Caco-2 (cell line): ENCODE measurements at regions not wholly inside any gene's neighbourhood (a gene's known extent, or its start where the extent isn't known, plus 50 kb on each side); places are given as distances from the start of the nearest gene placed in this dataset.

Source experiments
- BruUV-seq: library from RNA; stranded (reverse); fragments of 400-500 nt; replicated peaks from 2 replicates; lab custom pipeline; 2021; lab: Mats Ljungman, UMichigan
- CTCF ChIA-PET: fragments of 300-600 bp; sonication (Branson Sonifier 250); formaldehyde crosslinking; loops from one replicate; lab custom pipeline; 2022; ENCODE audit warnings: antibody characterized with exemption; lab: Charles Lee
- POLR2A ChIA-PET: fragments of 300-600 bp; sonication (Branson Sonifier 250); formaldehyde crosslinking; loops from one replicate; lab custom pipeline; 2022; ENCODE audit warnings: antibody characterized with exemption; lab: Charles Lee
- DNase-seq, 2 experiments: peaks; one replicate each; pipeline versions ENCODE4 v3.0.0 to v3.0.0-alpha.2; 2020 to 2022
- H3K27me3 ChIP-seq: replicated peaks from 2 replicates; pipeline ENCODE4 v1.6.0; 2011; ENCODE audit warnings: low read length; ENCODE audit not compliant: control insufficient read depth, insufficient read depth
- H3K36me3 ChIP-seq: 2 replicates; pipeline ENCODE4 v1.5.1; 2011; ENCODE audit warnings: low read length; ENCODE audit not compliant: control insufficient read depth, insufficient read depth
- H3K4me1 ChIP-seq: fragments of 250-450 bp; sonication (Bioruptor Pico); 2 replicates; pipeline ENCODE4 v1.5.1; 2020; ENCODE audit warnings: mild to moderate bottlenecking
- H3K4me3 ChIP-seq: 2 replicates; pipeline ENCODE4 v1.5.1; 2011; ENCODE audit warnings: low read depth, mild to moderate bottlenecking, control low read depth, low read length
- H3K9me3 ChIP-seq: fragments of 250-450 bp; sonication (Bioruptor Pico); 2 replicates; pipeline ENCODE4 v1.5.1; 2020; ENCODE audit warnings: mild to moderate bottlenecking, moderate library complexity
- H3K27ac Mint-ChIP-seq: one replicate; pipeline ENCODE4 v1.8.0; 2022; ENCODE audit warnings: mixed read lengths; ENCODE audit not compliant: unreplicated experiment
- H3K27me3 Mint-ChIP-seq: one replicate; pipeline ENCODE4 v1.8.0; 2022; ENCODE audit warnings: mixed read lengths; ENCODE audit not compliant: insufficient read depth, unreplicated experiment
- H3K36me3 Mint-ChIP-seq: one replicate; pipeline ENCODE4 v1.8.0; 2022; ENCODE audit warnings: mild to moderate bottlenecking, mixed read lengths; ENCODE audit not compliant: insufficient read depth, unreplicated experiment
- H3K4me1 Mint-ChIP-seq: one replicate; pipeline ENCODE4 v1.8.0; 2022; ENCODE audit warnings: low read depth, mixed read lengths; ENCODE audit not compliant: unreplicated experiment
- H3K4me3 Mint-ChIP-seq: one replicate; pipeline ENCODE4 v1.8.0; 2022; ENCODE audit warnings: mild to moderate bottlenecking, moderate library complexity, mixed read lengths; ENCODE audit not compliant: unreplicated experiment
- H3K9me3 Mint-ChIP-seq: one replicate; pipeline ENCODE4 v1.8.0; 2022; ENCODE audit warnings: mixed read lengths; ENCODE audit not compliant: unreplicated experiment
- CTCF ChIP-seq, 2 experiments: fragments of 200-600 bp in 1 of 2; IDR thresholded peaks; 1 replicate in 1 of 2; 2 replicates in 1 of 2; pipeline versions ENCODE4 v1.5.1 to v1.8.0; 2011 to 2022; ENCODE audit warnings: antibody characterized with exemption in 1 of 2, control low read depth in 1 of 2, inconsistent platforms in 1 of 2, low read depth in 1 of 2, low read length in 1 of 2, mild to moderate bottlenecking in 1 of 2, moderate library complexity in 1 of 2; ENCODE audit not compliant: insufficient read depth in 1 of 2, severe bottlenecking in 1 of 2, unreplicated experiment in 1 of 2
- intact Hi-C: fragments of 100-400 bp; cut with micrococcal nuclease; formaldehyde crosslinking; loops from one replicate; pipeline ENCODE4 v1.10.0; 2022; ENCODE audit not compliant: unreplicated experiment

- ChIA-PET POLR2A (no interaction called here), CTCF (no interaction called here)
- no peak for DNase-seq
- no peaks in the 10 kb centered on the region for H3K36me3 ChIP-seq
- no peak overlapping the region for H3K27ac Mint-ChIP-seq
- peaks cover 4% of the 10 kb centered on the region for H3K27me3 Mint-ChIP-seq
- peaks cover 5% of the 10 kb centered on the region for H3K9me3 ChIP-seq
- H3K4me3 ChIP-seq, result no peak overlapping the region
- no peaks in the 10 kb centered on the region for H3K27me3 ChIP-seq
- no peak overlapping the region for H3K4me3 Mint-ChIP-seq
- TF ChIP-seq CTCF (IDR thresholded peaks at IDR 0.05; ENCODE audit: insufficient read depth in 1 of 2, low read depth in 1 of 2, low read length in 1 of 2, severe bottlenecking in 1 of 2, unreplicated experiment in 1 of 2), result no peak
- H3K4me1 Mint-ChIP-seq, result no peaks in the 10 kb centered on the region
- H3K9me3 Mint-ChIP-seq, result peaks cover 35% of the 10 kb centered on the region
- no TSS peak for BruUV-seq
- no peaks in the 10 kb centered on the region for H3K4me1 ChIP-seq
- intact Hi-C loops, result no loop called here
- H3K36me3 Mint-ChIP-seq, result no peaks in the 10 kb centered on the region
Observed at GRCh38 chr9:6160579-6160978, 55.0 kb upstream of the IL33 start.

- no TSS peak for BruUV-seq
- H3K36me3 Mint-ChIP-seq, result no peaks in the 10 kb centered on the region
- intact Hi-C loops, result no loop called here
- H3K9me3 Mint-ChIP-seq, result no peaks in the 10 kb centered on the region
- CTCF ChIA-PET, result no interaction called here
- no peaks in the 10 kb centered on the region for H3K9me3 ChIP-seq
- H3K4me1 Mint-ChIP-seq, result no peaks in the 10 kb centered on the region
- no peak for TF ChIP-seq CTCF (IDR thresholded peaks at IDR 0.05; ENCODE audit: insufficient read depth in 1 of 2, low read depth in 1 of 2, low read length in 1 of 2, severe bottlenecking in 1 of 2, unreplicated experiment in 1 of 2)
- no peak overlapping the region for H3K4me3 Mint-ChIP-seq
- H3K27me3 Mint-ChIP-seq, result peaks cover 4% of the 10 kb centered on the region
- no peaks in the 10 kb centered on the region for H3K27me3 ChIP-seq
- no peak overlapping the region for H3K27ac Mint-ChIP-seq
- H3K4me3 ChIP-seq, result no peak overlapping the region
- no peak for DNase-seq
- H3K36me3 ChIP-seq, result no peaks in the 10 kb centered on the region
- POLR2A ChIA-PET, result no interaction called here
- no peaks in the 10 kb centered on the region for H3K4me1 ChIP-seq
Observed at GRCh38 chr9:6153425-6153824, 62.2 kb upstream of the IL33 start.

- no peaks in the 10 kb centered on the region for H3K9me3 Mint-ChIP-seq
- no peak overlapping the region for H3K4me3 Mint-ChIP-seq
- H3K27ac Mint-ChIP-seq, result no peak overlapping the region
- H3K9me3 ChIP-seq, result no peaks in the 10 kb centered on the region
- BruUV-seq, result no TSS peak
- no peaks in the 10 kb centered on the region for H3K27me3 ChIP-seq
- H3K4me1 ChIP-seq, result no peaks in the 10 kb centered on the region
- no peak for DNase-seq
- H3K4me3 ChIP-seq, result no peak overlapping the region
- peaks cover 4% of the 10 kb centered on the region for H3K27me3 Mint-ChIP-seq
- H3K4me1 Mint-ChIP-seq, result no peaks in the 10 kb centered on the region
- H3K36me3 Mint-ChIP-seq, result no peaks in the 10 kb centered on the region
- CTCF ChIA-PET, result no interaction called here
- no peak for TF ChIP-seq CTCF (IDR thresholded peaks at IDR 0.05; ENCODE audit: insufficient read depth in 1 of 2, low read depth in 1 of 2, low read length in 1 of 2, severe bottlenecking in 1 of 2, unreplicated experiment in 1 of 2)
- intact Hi-C loops, result no loop called here
- no peaks in the 10 kb centered on the region for H3K36me3 ChIP-seq
- POLR2A ChIA-PET, result no interaction called here
Observed at GRCh38 chr9:6152788-6153187, 62.8 kb upstream of the IL33 start.
